Lower lobe of right lung (tissue), 2 donors: ENCODE measurements at regions not wholly inside any gene's neighbourhood (a gene's known extent, or its start where the extent isn't known, plus 50 kb on each side); places are given as distances from the start of the nearest gene placed in this dataset.
A peak's percentile ranks its signal among the peaks of the same experiment; 100 is the strongest.

Experiments
- ATAC-seq, 2 donors: fragments of 200-7000 bp; cut with Tn5 transposase; one replicate each; pipeline ENCODE4 v1.9.1; 2020 to 2022; ENCODE audit warnings: mild to moderate bottlenecking in 2 of 2, moderate library complexity in 2 of 2
- DNase-seq: peaks from one replicate; pipeline ENCODE4 v3.0.0-alpha.2; 2020
- H3K27ac ChIP-seq: fragments of 200-600 bp; one replicate; pipeline ENCODE4 v1.8.0; 2022
- H3K27me3 ChIP-seq: fragments of 200-600 bp; one replicate; pipeline ENCODE4 v1.8.0; 2022; ENCODE audit warnings: low read depth
- H3K36me3 ChIP-seq: fragments of 200-600 bp; one replicate; pipeline ENCODE4 v1.8.0; 2022; ENCODE audit warnings: mild to moderate bottlenecking
- H3K4me1 ChIP-seq: fragments of 200-600 bp; one replicate; pipeline ENCODE4 v1.8.0; 2022
- H3K4me3 ChIP-seq: fragments of 200-600 bp; one replicate; pipeline ENCODE4 v1.8.0; 2022; ENCODE audit warnings: mild to moderate bottlenecking
- H3K9me3 ChIP-seq: fragments of 200-600 bp; one replicate; pipeline ENCODE4 v1.8.0; 2022
- intact Hi-C: fragments of 100-400 bp; cut with DNase I; formaldehyde crosslinking; loops from one replicate; pipeline ENCODE4 v1.11.0; 2022
- TF ChIP-seq, protein P1 (sequence below): fragments of 200-600 bp; IDR thresholded peaks from one replicate; pipeline ENCODE4 v1.8.0; 2022; ENCODE audit warnings: antibody characterized with exemption, mild to moderate bottlenecking
- donor health status: DM: no; HTN: yes; CAD: no; lungs with severe emphysema.

DNA sequence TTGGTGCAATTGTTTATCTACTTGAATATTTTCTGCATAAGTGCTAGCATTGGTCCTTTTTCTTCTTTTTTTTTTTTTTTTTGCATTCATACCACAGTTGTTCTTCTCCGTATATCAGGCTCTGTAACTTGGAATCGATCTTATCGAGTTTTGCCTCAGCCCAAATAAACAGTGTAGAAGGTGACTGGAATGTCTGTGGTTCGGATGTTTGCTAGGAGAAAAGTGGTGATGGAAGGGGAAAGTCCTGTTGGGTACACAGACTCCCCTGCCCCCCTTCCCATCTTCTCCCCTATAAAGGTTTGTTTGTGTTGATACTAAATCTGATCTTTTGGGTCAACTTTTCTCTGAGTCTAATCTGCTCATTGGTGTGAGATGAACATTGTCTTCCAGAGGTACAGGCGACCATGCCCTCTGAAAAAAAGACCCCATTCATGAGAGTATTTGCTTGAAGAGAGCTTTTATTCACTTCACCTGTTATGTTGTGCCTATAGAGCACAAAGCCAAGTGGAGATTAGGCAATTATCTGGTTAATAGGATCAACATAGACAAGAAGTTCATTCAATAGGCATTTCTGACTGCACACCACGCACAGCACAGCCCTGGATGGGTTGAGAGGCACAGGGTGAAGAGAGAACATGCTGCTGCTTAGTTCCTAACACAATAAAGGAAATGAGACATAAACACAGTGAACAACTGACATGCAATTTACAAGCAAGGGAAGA is 620.0 kb downstream of the PKHD1 start:
- TF ChIP-seq, protein P1, sequence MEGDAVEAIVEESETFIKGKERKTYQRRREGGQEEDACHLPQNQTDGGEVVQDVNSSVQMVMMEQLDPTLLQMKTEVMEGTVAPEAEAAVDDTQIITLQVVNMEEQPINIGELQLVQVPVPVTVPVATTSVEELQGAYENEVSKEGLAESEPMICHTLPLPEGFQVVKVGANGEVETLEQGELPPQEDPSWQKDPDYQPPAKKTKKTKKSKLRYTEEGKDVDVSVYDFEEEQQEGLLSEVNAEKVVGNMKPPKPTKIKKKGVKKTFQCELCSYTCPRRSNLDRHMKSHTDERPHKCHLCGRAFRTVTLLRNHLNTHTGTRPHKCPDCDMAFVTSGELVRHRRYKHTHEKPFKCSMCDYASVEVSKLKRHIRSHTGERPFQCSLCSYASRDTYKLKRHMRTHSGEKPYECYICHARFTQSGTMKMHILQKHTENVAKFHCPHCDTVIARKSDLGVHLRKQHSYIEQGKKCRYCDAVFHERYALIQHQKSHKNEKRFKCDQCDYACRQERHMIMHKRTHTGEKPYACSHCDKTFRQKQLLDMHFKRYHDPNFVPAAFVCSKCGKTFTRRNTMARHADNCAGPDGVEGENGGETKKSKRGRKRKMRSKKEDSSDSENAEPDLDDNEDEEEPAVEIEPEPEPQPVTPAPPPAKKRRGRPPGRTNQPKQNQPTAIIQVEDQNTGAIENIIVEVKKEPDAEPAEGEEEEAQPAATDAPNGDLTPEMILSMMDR, result no peak
- H3K36me3 ChIP-seq, result no peaks in the 10 kb centered on the region
- DNase-seq (no peak), ATAC-seq (no peak)
- no peaks in the 10 kb centered on the region for H3K27me3 ChIP-seq
- no peak overlapping the region for H3K27ac ChIP-seq
- intact Hi-C loops, result no loop called here
- H3K4me3 ChIP-seq, result no peak overlapping the region
- H3K4me1 ChIP-seq, result no peaks in the 10 kb centered on the region
- no peaks in the 10 kb centered on the region for H3K9me3 ChIP-seq

DNA sequence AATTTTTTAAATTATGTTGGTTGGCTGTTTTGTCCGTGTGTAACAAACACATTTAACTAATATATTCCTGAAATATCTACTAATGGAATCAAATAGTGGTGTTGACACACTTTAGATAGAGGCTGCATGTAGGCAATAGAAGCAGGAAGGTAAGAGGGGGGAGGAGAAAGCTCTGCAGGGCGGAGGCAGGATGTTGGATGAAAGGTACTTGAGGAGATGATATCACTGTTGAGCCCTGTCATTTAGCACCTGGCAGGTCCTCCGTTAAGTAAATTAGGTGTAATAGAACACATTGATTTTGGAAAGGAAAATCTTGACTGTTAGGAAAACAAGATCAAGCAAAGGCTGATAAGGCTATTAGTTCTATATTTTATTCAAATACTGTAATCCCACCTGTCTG is 618.7 kb downstream of the PKHD1 start:
- no peaks in the 10 kb centered on the region for H3K4me1 ChIP-seq
- no peaks in the 10 kb centered on the region for H3K36me3 ChIP-seq
- intact Hi-C loops, result no loop called here
- DNase-seq (no peak), ATAC-seq (no peak)
- H3K4me3 ChIP-seq, result no peak overlapping the region
- H3K27me3 ChIP-seq, result no peaks in the 10 kb centered on the region
- TF ChIP-seq, protein P1, result no peak
- H3K9me3 ChIP-seq, result no peaks in the 10 kb centered on the region
- H3K27ac ChIP-seq, result no peak overlapping the region

GRCh38 chr6:51472745-51473487 is 614.5 kb downstream of the PKHD1 start:
- intact Hi-C loops, result no loop called here
- H3K27me3 ChIP-seq, result no peaks in the 10 kb centered on the region
- TF ChIP-seq, protein P1, result no peak
- ATAC-seq (peak in 1 of 2 donors; percentile 19), DNase-seq (no peak)
- no peaks in the 10 kb centered on the region for H3K36me3 ChIP-seq
- no peak overlapping the region for H3K4me3 ChIP-seq
- no peaks in the 10 kb centered on the region for H3K9me3 ChIP-seq
- no peaks in the 10 kb centered on the region for H3K4me1 ChIP-seq
- no peak overlapping the region for H3K27ac ChIP-seq

DNA sequence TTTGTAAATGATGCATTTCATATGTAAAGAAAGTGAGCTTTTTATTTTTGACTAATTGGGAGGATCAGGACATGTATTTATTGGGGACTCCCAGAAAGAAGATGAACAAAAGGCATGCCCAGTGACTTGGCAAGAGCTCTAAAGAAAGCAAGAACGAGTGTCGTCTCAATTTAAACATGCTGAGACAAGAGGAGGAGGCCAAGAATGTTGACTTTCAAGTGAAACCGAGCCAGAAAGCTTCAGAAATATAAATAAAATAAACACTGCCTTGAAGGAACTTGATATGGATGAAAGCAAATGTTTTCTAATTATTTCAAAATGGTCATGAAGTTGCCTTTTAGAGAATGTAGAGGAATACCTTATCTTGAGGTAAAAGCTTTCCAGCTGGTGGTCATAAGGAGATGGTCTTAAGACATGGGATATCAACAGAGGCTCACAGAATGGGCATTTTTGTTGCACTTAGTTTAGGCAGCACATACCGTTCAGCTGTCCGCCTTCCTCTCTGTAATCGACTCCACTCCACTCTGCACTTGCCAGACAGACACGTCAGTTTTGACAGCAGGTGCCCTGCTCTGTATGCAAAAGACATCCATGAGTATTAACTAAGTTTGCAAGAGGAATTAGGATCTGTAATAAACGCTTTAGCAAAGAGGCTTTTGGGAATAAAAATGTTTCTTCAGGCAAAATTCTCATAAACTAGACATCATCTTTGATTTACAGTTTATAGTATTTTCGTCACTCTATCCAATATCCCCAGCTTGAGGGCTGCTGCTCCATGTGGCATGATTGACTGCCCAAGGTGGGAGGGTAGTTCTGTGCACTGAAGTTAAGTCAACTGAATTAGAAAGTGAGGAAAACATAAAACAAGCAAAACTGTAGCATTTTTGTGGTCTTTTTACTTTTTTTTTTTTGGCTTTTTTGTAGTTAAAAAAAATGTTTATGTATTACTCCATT is 613.1 kb downstream of the PKHD1 start:
- no peak overlapping the region for H3K27ac ChIP-seq
- no peaks in the 10 kb centered on the region for H3K36me3 ChIP-seq
- DNase-seq (no peak), ATAC-seq (no peak)
- TF ChIP-seq, protein P1, result no peak
- no peaks in the 10 kb centered on the region for H3K9me3 ChIP-seq
- no peaks in the 10 kb centered on the region for H3K27me3 ChIP-seq
- intact Hi-C loops, result no loop called here
- H3K4me1 ChIP-seq, result no peaks in the 10 kb centered on the region
- no peak overlapping the region for H3K4me3 ChIP-seq

DNA sequence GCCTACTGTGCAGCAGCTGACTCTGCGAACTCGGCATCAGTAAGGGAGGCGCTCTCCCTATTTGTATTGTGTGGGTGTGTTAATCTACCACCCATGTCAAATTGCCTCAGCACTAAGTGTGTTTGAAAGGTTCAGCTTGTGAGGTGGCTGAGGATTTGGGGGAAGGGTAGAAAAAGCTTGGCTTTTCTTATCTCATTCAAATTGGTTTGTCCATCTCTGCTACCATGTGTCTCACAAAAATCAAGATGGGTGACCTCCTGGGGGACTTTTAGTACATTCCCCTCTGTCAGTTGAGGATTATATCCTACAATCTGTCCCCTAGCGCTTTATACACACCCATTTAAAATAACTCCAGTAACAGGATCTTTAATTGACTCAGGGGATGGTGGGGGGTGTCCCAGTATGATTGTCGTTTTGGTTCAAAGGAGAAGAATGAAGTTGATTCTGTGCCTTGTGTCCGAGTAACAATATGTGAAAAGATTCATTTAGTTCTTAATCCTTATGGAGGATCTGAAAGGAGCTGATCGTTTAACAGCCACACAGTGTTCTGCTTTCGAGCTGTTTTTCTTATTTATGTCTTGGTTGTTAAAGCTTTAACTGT is 609.6 kb downstream of the PKHD1 start:
- no peaks in the 10 kb centered on the region for H3K27me3 ChIP-seq
- H3K9me3 ChIP-seq, result no peaks in the 10 kb centered on the region
- no peak overlapping the region for H3K27ac ChIP-seq
- intact Hi-C loops, result no loop called here
- ATAC-seq (no peak), DNase-seq (no peak)
- TF ChIP-seq, protein P1, result no peak
- no peaks in the 10 kb centered on the region for H3K4me1 ChIP-seq
- H3K36me3 ChIP-seq, result no peaks in the 10 kb centered on the region
- H3K4me3 ChIP-seq, result no peak overlapping the region
